ENCODE measurements at regions not wholly inside any gene's neighbourhood (a gene's known extent, or its start where the extent isn't known, plus 50 kb on each side); places are given as distances from the start of the nearest gene placed in this dataset.

- no peak for FAIRE-seq
- TF ChIP-seq, protein P1, sequence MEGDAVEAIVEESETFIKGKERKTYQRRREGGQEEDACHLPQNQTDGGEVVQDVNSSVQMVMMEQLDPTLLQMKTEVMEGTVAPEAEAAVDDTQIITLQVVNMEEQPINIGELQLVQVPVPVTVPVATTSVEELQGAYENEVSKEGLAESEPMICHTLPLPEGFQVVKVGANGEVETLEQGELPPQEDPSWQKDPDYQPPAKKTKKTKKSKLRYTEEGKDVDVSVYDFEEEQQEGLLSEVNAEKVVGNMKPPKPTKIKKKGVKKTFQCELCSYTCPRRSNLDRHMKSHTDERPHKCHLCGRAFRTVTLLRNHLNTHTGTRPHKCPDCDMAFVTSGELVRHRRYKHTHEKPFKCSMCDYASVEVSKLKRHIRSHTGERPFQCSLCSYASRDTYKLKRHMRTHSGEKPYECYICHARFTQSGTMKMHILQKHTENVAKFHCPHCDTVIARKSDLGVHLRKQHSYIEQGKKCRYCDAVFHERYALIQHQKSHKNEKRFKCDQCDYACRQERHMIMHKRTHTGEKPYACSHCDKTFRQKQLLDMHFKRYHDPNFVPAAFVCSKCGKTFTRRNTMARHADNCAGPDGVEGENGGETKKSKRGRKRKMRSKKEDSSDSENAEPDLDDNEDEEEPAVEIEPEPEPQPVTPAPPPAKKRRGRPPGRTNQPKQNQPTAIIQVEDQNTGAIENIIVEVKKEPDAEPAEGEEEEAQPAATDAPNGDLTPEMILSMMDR (IDR thresholded peaks at IDR 0.05; ENCODE audit: insufficient read depth, low read length, severe bottlenecking): no peak
- DNase-seq (ENCODE audit: low read depth): no peak
- no peak overlapping the region for H3K4me3 ChIP-seq (ENCODE audit: low read depth, low read length)
- H3K27me3 ChIP-seq (ENCODE audit: control insufficient read depth, insufficient read depth, low read length): no peaks in the 10 kb centered on the region
- H3K36me3 ChIP-seq (ENCODE audit: control insufficient read depth, insufficient read depth, low read length): no peaks in the 10 kb centered on the region
These were observed 141.2 kb upstream of the NTM start for GRCh38 chr11:131229221-131229620.

DNA sequence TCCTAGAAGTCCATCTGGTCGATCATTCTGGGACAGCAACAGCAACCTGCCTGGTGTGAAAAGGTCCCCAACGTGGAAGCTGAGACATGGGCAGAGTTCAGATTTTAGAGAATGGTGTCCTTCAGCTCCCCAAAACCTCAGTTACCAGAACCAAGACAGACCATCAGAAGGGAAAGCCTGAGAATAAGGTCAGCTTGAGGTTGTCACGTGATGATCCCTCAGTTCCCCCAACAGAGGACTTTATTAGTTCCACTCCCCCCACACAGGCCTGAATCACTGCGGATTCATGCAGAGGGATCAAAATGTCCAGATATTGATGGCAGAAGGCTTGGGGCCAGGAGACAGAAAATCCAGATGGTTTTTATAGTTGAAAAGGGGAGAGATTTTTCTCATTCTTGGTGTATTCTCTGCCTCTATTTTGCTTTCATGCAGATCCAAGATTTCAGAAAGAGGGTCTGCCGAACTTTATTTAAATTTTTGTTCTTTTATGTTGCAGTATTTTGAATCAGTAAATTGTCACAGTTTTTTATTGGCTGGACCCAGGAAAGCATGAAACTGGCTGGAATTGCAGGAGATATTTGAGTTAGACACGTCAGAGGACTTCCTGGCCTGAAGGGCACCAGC is 139.0 kb upstream of the NTM start:
- TF ChIP-seq, protein P1 (IDR thresholded peaks at IDR 0.05; ENCODE audit: insufficient read depth, low read length, severe bottlenecking): no peak
- DNase-seq (ENCODE audit: low read depth) (no peak), FAIRE-seq (no peak)
- Histone ChIP-seq H3K36me3 (ENCODE audit: control insufficient read depth, insufficient read depth, low read length) (no peaks in the 10 kb centered on the region), H3K4me3 (ENCODE audit: low read depth, low read length) (no peak overlapping the region), H3K27me3 (ENCODE audit: control insufficient read depth, insufficient read depth, low read length) (no peaks in the 10 kb centered on the region)

DNA sequence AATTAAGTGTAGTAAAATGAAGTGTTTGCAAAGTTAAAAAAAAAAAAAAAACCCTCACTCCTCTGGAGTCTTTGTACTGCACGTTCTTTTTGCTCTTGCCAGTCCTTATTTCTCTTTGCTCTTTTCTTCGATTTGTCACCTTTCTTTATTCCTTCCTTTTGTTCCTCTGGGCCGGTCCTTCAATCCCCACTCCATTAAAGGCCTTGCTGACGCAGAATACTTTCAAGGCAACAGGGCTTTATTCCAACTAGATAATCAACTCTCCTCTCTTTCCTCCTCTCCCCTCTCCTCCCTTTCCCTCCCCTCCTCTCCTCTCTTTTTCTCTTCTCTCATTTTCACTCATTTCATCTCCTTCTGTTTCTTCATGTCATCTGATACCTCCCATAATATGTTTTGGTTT is 138.2 kb upstream of the NTM start:
- DNase-seq (ENCODE audit: low read depth) (no peak), FAIRE-seq (no peak)
- TF ChIP-seq, protein P1 (IDR thresholded peaks at IDR 0.05; ENCODE audit: insufficient read depth, low read length, severe bottlenecking): no peak
- Histone ChIP-seq H3K4me3 (ENCODE audit: low read depth, low read length) (no peak overlapping the region), H3K36me3 (ENCODE audit: control insufficient read depth, insufficient read depth, low read length) (no peaks in the 10 kb centered on the region), H3K27me3 (ENCODE audit: control insufficient read depth, insufficient read depth, low read length) (no peaks in the 10 kb centered on the region)

DNA sequence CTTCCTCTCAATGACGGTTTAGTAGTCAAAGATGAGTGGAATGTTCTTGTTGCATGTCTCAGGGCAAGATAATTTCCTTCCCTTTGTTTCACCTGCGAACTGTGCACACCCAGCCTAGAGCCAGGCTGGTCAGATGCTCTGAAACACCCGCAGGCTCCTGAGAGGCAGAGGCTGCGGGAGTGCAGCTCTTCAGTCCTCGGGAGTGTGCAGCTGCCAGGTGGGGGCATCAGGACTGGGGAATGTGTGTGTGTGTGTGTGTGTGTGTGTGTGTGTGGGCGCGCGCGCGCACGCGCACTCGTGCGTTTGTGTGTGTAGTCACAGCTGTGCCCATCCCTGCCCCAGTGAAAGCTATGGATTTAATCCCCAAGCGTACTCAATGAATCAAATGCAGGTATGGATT is 136.2 kb upstream of the NTM start:
- DNase-seq (ENCODE audit: low read depth) (no peak), FAIRE-seq (no peak)
- Histone ChIP-seq H3K4me3 (ENCODE audit: low read depth, low read length) (no peak overlapping the region), H3K36me3 (ENCODE audit: control insufficient read depth, insufficient read depth, low read length) (no peaks in the 10 kb centered on the region), H3K27me3 (ENCODE audit: control insufficient read depth, insufficient read depth, low read length) (no peaks in the 10 kb centered on the region)
- TF ChIP-seq, protein P1 (IDR thresholded peaks at IDR 0.05; ENCODE audit: insufficient read depth, low read length, severe bottlenecking): no peak

GRCh38 chr11:131235328-131236298 is 134.8 kb upstream of the NTM start:
- FAIRE-seq: no peak
- TF ChIP-seq, protein P1 (IDR thresholded peaks at IDR 0.05; ENCODE audit: insufficient read depth, low read length, severe bottlenecking): no peak
- no peak for DNase-seq (ENCODE audit: low read depth)
- Histone ChIP-seq H3K27me3 (ENCODE audit: control insufficient read depth, insufficient read depth, low read length) (no peaks in the 10 kb centered on the region), H3K4me3 (ENCODE audit: low read depth, low read length) (no peak overlapping the region), H3K36me3 (ENCODE audit: control insufficient read depth, insufficient read depth, low read length) (no peaks in the 10 kb centered on the region)

All from bronchial epithelial cell (primary cell).